SKM-1 treated with dmso at 0.1 percent for 144 hours (cell line): ENCODE measurements at regions not wholly inside any gene's neighbourhood (a gene's known extent, or its start where the extent isn't known, plus 50 kb on each side); places are given as distances from the start of the nearest gene placed in this dataset.

ENCODE experiments used
- DNase-seq: peaks from one replicate; lab custom pipeline; 2025; ENCODE audit not compliant: unreplicated experiment; lab: John Stamatoyannopoulos, UW

GRCh38 chr10:62545160-62546066, 171.2 kb downstream of the ZNF365 start:
- DNase-seq = peak; percentile 78

DNA sequence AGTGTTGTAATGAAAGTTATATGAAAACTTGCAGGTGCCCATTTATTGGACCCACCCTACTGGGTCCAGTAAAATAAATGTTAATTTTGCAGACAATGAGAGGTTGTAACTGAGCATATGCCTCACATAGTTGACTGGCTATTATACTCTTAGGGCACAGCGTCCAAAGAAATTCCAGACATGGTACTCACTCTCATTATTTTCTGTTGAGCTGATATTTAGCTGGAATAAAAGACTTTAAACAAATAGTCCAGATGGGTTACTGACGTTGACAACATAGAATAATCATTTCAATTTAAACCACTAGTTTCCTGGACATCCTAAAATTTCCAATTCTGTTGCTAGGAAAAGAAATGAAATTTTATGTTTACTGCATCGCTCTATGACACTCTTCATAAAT, 174.5 kb downstream of the ZNF365 start:
- no peak for DNase-seq

DNA sequence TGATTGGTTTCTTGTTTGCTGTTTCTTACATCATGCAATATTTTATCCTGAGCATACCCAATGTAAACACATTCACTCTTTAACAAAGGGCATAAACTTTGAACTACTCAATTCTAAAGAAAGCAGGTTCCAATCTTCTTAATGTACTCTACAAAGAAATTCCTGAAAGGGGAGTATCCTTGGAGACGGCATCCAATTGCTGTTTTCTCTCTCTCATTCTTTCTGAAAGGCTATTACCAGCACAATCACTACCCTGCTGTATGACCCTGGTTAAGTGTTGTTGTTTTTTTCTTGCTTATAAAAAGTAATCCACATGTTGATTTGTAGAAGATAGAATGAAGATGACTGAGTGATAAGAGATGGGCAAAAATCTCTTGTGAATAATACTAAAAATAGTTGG, 176.0 kb downstream of the ZNF365 start:
- no peak for DNase-seq

DNA sequence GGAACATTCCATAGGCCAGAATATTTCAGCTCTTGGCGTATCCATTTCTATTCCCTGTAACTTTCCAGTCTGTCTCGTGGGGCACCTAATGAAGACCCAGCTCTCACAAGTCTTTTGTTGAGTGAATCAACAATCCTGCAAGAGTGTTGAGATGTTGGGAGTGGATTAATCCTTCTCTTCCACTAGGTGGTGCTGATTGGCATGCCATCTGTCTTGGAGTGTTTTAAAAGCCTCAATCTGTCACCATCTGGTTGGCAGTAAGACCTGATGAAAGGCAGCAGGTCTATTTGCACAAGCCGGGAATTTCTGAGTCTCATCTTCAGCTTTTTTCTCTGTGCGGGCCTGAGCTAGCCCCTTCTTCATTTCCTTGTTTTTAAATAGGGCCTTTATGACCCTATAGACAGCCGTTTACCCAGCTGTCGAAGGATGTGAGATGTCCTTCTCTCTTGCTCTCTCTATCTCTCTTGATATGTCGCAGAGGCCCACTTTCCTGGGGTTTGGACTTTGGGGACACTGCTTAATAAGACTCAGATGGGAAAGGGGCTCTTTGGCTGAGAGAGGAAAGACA, 180.5 kb downstream of the ZNF365 start:
- DNase-seq = no peak

DNA sequence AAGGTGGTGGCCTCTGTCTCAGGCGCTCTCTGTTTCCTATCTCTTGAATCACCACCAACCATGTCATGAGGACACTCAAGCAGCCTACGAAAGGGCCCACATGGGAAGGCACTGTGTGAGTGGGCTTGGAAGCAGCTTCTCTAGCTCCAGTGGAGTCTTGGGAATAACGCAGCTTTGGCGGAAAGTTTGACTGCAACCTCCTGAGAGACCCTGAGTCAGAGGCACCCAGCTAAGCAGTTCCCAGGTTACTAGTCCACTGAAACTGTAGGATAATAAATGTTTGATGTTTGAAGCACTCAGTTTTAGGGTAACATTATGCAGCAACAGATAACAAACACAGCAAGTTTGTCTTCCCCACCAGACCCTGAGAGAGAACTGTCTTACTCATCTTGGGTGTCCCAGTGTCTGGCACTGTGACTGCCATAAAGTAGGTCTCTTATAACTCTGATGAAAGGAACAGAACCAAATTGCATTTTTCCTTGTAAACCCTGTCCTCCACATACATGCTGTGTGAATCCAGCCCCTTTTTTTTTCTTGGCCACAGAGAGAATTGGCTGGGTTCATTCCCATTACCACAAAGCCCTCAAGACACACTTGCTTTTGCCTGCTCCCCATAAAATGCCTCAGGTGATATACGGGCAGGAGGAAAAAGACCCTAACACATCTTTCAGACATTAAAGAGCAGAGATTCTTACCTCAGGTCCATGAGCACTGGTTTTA, 185.5 kb downstream of the ZNF365 start:
- no peak for DNase-seq

- DNase-seq = no peak
Measured at GRCh38 chr10:62560201-62560819, 186.1 kb downstream of the ZNF365 start.

GRCh38 chr10:62561151-62561550, 187.0 kb downstream of the ZNF365 start:
- no peak for DNase-seq

DNA sequence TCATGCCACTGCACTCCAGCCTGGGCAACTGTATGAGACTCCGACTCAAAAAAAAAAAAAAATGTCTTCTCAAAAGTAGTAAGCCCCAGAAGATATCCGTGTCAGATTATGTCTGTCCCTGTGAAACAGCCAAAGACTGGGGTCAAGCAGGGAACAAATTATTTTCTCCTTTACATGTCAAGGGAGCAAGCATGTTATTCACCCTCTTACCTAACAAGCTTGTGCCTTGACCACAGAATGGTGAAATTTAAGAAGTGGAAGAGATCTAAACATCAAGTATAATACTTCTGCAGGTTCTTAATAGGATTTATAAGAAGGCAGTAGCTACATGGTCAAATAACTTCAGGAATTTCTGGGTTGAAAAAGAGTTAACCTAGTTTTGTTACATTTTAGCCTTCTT, 187.9 kb downstream of the ZNF365 start:
- DNase-seq = no peak

GRCh38 chr10:62562795-62563194, 188.6 kb downstream of the ZNF365 start:
- DNase-seq = no peak

DNA sequence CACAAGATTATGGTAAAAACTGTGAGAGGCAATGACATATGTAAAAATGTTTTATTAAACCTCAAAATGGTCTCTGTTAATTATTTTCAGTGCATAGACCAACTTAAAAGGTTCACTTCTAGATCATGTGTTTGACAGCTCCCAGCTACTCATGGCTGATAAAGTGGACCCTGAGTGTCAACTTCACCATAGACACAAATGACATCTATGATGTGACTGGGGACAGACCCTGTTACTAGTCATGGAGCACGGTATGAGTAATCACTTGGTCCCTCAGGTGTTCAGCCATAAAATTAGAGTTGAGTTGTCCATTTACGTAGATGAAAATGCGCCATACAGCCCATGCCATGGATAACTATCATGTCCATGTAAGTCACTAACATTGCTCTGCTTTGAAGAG, 199.8 kb downstream of the ZNF365 start:
- no peak for DNase-seq

- no peak for DNase-seq
Measured at GRCh38 chr10:62577076-62577475, 202.9 kb downstream of the ZNF365 start.

DNA sequence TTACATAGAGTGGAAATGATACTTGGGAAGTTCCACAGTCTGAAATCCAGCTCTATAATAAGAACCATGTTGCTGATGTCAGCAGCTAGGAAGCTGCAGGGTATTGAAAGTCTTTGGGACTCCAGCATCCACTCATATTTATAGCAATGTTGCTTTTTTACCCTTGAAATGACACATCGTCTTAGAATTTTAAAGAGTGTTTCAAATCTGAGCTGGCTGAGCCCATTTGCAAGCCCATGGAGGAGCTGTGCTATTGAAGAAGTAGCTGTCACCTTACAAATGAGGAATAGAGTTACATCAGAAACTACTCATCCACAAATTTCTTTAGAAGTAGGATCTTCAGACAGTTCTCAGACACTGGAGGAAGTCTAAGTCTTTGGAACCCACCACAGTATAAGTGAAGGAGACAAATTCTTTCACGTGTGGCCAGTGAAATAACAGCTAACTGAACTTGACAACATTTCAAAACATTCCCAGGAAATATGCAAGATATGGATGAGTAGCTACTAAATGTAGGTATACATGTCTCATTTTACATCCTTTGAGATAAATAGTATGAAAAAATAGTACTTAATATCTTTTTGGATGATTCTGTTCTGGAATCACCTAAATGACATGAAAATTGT, 203.6 kb downstream of the ZNF365 start:
- no peak for DNase-seq

GRCh38 chr10:62578301-62578700, 204.1 kb downstream of the ZNF365 start:
- DNase-seq = no peak

DNA sequence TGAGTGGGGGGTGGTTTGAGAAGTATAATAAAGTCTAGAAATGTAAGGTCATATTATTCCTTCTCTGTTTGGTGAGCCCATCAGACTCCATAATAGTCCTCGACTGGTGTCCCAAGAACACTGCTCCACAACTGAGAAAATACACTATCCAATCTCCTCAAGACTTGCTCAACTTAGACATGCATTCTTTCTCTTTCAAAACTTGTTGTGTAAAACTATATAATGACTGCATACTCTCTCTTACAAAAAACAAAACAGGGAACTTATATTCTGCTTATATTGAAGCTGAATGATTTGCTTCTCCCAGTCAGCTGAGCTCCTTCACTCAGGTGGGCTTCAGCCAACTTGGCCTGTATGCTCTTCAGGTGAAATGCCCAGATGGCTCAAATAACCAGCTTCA, 204.7 kb downstream of the ZNF365 start:
- no peak for DNase-seq

DNA sequence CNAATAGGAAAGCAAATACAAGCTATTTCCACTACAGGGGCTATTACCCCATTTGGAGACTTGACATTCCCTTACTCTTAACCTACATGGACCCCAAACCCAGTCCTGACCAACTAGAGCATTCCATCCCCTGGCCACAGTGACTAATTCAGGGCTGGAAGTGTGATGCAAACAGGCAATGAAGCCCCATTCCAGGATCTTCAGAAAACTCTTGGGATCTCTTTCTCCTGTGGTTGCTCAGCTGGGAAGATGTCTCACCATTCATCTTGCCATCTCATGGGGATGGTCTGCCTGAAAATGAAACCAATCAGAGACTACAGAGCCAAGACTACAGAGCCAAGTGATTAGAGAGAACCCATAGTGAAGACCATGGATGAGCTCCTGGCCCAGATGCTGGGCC, 206.2 kb downstream of the ZNF365 start:
- DNase-seq = no peak

DNA sequence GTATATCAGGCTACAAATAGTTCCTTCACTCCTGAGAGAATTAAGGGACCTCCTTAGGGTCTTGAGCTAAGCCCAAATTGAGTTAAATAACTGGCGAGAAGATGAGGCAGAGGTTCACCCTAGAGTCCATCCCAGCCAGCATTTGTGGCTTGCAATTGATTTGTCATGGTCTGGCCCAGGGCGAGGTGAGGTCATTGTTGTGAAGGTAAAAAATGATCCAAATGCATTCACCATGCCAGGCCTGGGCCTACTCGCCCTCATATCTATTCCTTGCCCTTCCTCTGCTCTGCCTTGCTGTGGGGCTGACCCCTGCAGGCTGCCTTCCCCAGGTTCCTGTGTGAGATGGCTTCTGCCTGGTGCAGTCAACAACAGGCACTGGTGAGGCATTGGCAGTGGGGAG, 207.2 kb downstream of the ZNF365 start:
- DNase-seq = no peak

- no peak for DNase-seq
Measured at GRCh38 chr10:62582101-62582705, 208.0 kb downstream of the ZNF365 start.

- DNase-seq = no peak
Measured at GRCh38 chr10:62582804-62583208, 208.6 kb downstream of the ZNF365 start.

GRCh38 chr10:62583876-62584615, 209.9 kb downstream of the ZNF365 start:
- no peak for DNase-seq

GRCh38 chr10:62584731-62585130, 210.6 kb downstream of the ZNF365 start:
- peak; percentile 3 for DNase-seq
